HUES48 (cell line): ENCODE measurements at regions not wholly inside any gene's neighbourhood (a gene's known extent, or its start where the extent isn't known, plus 50 kb on each side); places are given as distances from the start of the nearest gene placed in this dataset.

Experiments used
- H3K27ac ChIP-seq: one replicate; pipeline ENCODE4 v1.7.0; 2013; ENCODE audit warnings: low read depth, low read length, inconsistent platforms
- H3K27me3 ChIP-seq: 2 replicates; pipeline ENCODE4 v1.6.1; 2013; ENCODE audit warnings: mild to moderate bottlenecking, low read length; ENCODE audit not compliant: control insufficient read depth, insufficient read depth
- H3K36me3 ChIP-seq: 2 replicates; pipeline ENCODE4 v1.6.1; 2013; ENCODE audit warnings: low read length; ENCODE audit not compliant: control insufficient read depth, insufficient read depth
- H3K4me1 ChIP-seq: 2 replicates; pipeline ENCODE4 v1.6.1; 2013; ENCODE audit warnings: mild to moderate bottlenecking, low read length; ENCODE audit not compliant: control insufficient read depth, insufficient read depth
- H3K4me3 ChIP-seq: 2 replicates; pipeline ENCODE4 v1.5.1; 2013; ENCODE audit warnings: mild to moderate bottlenecking, low read depth, low read length
- H3K9ac ChIP-seq: 2 replicates; pipeline ENCODE4 v1.6.1; 2013; ENCODE audit warnings: mild to moderate bottlenecking, low read depth, low read length, moderate library complexity
- H3K9me3 ChIP-seq: 2 replicates; pipeline ENCODE4 v1.6.1; 2013; ENCODE audit warnings: low read length; ENCODE audit not compliant: control insufficient read depth, insufficient read depth

- Histone ChIP-seq H3K36me3 (no peaks in the 10 kb centered on the region), H3K27ac (no peak overlapping the region), H3K4me1 (no peaks in the 10 kb centered on the region), H3K27me3 (no peaks in the 10 kb centered on the region), H3K9ac (no peak overlapping the region), H3K4me3 (no peak overlapping the region), H3K9me3 (no peaks in the 10 kb centered on the region)
These were observed 452.1 kb downstream of the TTLL7 start for GRCh38 chr1:83546874-83547273.

GRCh38 chr1:83545066-83545862 lies 453.7 kb downstream of the TTLL7 start:
- Histone ChIP-seq H3K36me3 (no peaks in the 10 kb centered on the region), H3K27me3 (no peaks in the 10 kb centered on the region), H3K9ac (no peak overlapping the region), H3K4me1 (no peaks in the 10 kb centered on the region), H3K27ac (no peak overlapping the region), H3K9me3 (no peaks in the 10 kb centered on the region), H3K4me3 (no peak overlapping the region)

GRCh38 chr1:83543222-83543973 lies 455.5 kb downstream of the TTLL7 start:
- no peak overlapping the region for H3K9ac ChIP-seq
- no peaks in the 10 kb centered on the region for H3K36me3 ChIP-seq
- H3K9me3 ChIP-seq: no peaks in the 10 kb centered on the region
- no peak overlapping the region for H3K27ac ChIP-seq
- no peak overlapping the region for H3K4me3 ChIP-seq
- H3K27me3 ChIP-seq: no peaks in the 10 kb centered on the region
- no peaks in the 10 kb centered on the region for H3K4me1 ChIP-seq

- H3K9me3 ChIP-seq: no peaks in the 10 kb centered on the region
- no peaks in the 10 kb centered on the region for H3K4me1 ChIP-seq
- H3K27me3 ChIP-seq: no peaks in the 10 kb centered on the region
- no peak overlapping the region for H3K9ac ChIP-seq
- no peak overlapping the region for H3K27ac ChIP-seq
- H3K36me3 ChIP-seq: no peaks in the 10 kb centered on the region
- no peak overlapping the region for H3K4me3 ChIP-seq
These were observed 467.2 kb downstream of the TTLL7 start for GRCh38 chr1:83531521-83532309.

GRCh38 chr1:83530506-83530905 lies 468.4 kb downstream of the TTLL7 start:
- H3K9ac ChIP-seq: no peak overlapping the region
- H3K4me1 ChIP-seq: no peaks in the 10 kb centered on the region
- H3K4me3 ChIP-seq: no peak overlapping the region
- H3K9me3 ChIP-seq: no peaks in the 10 kb centered on the region
- H3K27ac ChIP-seq: no peak overlapping the region
- H3K36me3 ChIP-seq: no peaks in the 10 kb centered on the region
- H3K27me3 ChIP-seq: no peaks in the 10 kb centered on the region

- H3K27ac ChIP-seq: no peak overlapping the region
- H3K36me3 ChIP-seq: no peaks in the 10 kb centered on the region
- no peaks in the 10 kb centered on the region for H3K9me3 ChIP-seq
- no peak overlapping the region for H3K4me3 ChIP-seq
- H3K27me3 ChIP-seq: no peaks in the 10 kb centered on the region
- no peaks in the 10 kb centered on the region for H3K4me1 ChIP-seq
- no peak overlapping the region for H3K9ac ChIP-seq
These were observed 470.9 kb downstream of the TTLL7 start for GRCh38 chr1:83527987-83528386.

- no peaks in the 10 kb centered on the region for H3K4me1 ChIP-seq
- no peak overlapping the region for H3K9ac ChIP-seq
- no peak overlapping the region for H3K27ac ChIP-seq
- no peaks in the 10 kb centered on the region for H3K27me3 ChIP-seq
- no peak overlapping the region for H3K4me3 ChIP-seq
- no peaks in the 10 kb centered on the region for H3K36me3 ChIP-seq
- H3K9me3 ChIP-seq: no peaks in the 10 kb centered on the region
These were observed 478.1 kb downstream of the TTLL7 start for GRCh38 chr1:83520797-83521196.

- H3K9ac ChIP-seq: no peak overlapping the region
- no peaks in the 10 kb centered on the region for H3K9me3 ChIP-seq
- no peaks in the 10 kb centered on the region for H3K27me3 ChIP-seq
- no peaks in the 10 kb centered on the region for H3K36me3 ChIP-seq
- H3K4me1 ChIP-seq: 0 out of 2 replicates have a peak, but pooled peaks cover 4% of the 10 kb centered on the region
- H3K27ac ChIP-seq: no peak overlapping the region
- H3K4me3 ChIP-seq: no peak overlapping the region
These were observed 482.6 kb downstream of the TTLL7 start for GRCh38 chr1:83516369-83516768.

GRCh38 chr1:83515578-83516154 lies 483.3 kb downstream of the TTLL7 start:
- Histone ChIP-seq H3K4me1 (0 out of 2 replicates have a peak, but pooled peaks cover 4% of the 10 kb centered on the region), H3K27me3 (no peaks in the 10 kb centered on the region), H3K4me3 (no peak overlapping the region), H3K9ac (no peak overlapping the region), H3K27ac (no peak overlapping the region), H3K36me3 (no peaks in the 10 kb centered on the region), H3K9me3 (no peaks in the 10 kb centered on the region)

- H3K4me1 ChIP-seq: 0 out of 2 replicates have a peak, but pooled peaks cover 4% of the 10 kb centered on the region
- H3K4me3 ChIP-seq: no peak overlapping the region
- no peak overlapping the region for H3K27ac ChIP-seq
- H3K9me3 ChIP-seq: no peaks in the 10 kb centered on the region
- no peaks in the 10 kb centered on the region for H3K27me3 ChIP-seq
- no peak overlapping the region for H3K9ac ChIP-seq
- no peaks in the 10 kb centered on the region for H3K36me3 ChIP-seq
These were observed 486.3 kb downstream of the TTLL7 start for GRCh38 chr1:83512373-83513193.
